HG03095 (cell line): ENCODE measurements at regions not wholly inside any gene's neighbourhood (a gene's known extent, or its start where the extent isn't known, plus 50 kb on each side); places are given as distances from the start of the nearest gene placed in this dataset.

Source experiments
- ATAC-seq: cut with Tn5 transposase; IDR thresholded peaks from one replicate; pipeline ENCODE4 v1.9.1; 2021; ENCODE audit warnings: moderate library complexity; ENCODE audit not compliant: unreplicated experiment

GRCh38 chr12:126337556-126338441 lies 1272.6 kb downstream of the AACS start:
- ATAC-seq: no peak

- no peak for ATAC-seq
Measured at GRCh38 chr12:126342866-126343265, 1277.6 kb downstream of the AACS start.

- no peak for ATAC-seq
Measured at GRCh38 chr12:126343321-126343720, 1278.1 kb downstream of the AACS start.

GRCh38 chr12:126346087-126346486 lies 1280.9 kb downstream of the AACS start:
- no peak for ATAC-seq

- no peak for ATAC-seq
Measured at GRCh38 chr12:126347421-126347820, 1282.2 kb downstream of the AACS start.

- ATAC-seq: no peak
Measured at GRCh38 chr12:126349383-126349782, 1284.1 kb downstream of the AACS start.

GRCh38 chr12:126353604-126354003 lies 1288.4 kb downstream of the AACS start:
- no peak for ATAC-seq

- ATAC-seq: no peak
Measured at GRCh38 chr12:126354633-126355032, 1289.4 kb downstream of the AACS start.

- ATAC-seq: no peak
Measured at GRCh38 chr12:126355346-126355745, 1290.1 kb downstream of the AACS start.

- ATAC-seq: no peak
Measured at GRCh38 chr12:126358806-126359205, 1293.6 kb downstream of the AACS start.

- ATAC-seq: no peak
Measured at GRCh38 chr12:126359216-126359615, 1294.0 kb downstream of the AACS start.

- no peak for ATAC-seq
Measured at GRCh38 chr12:126361804-126362203, 1296.6 kb downstream of the AACS start.

GRCh38 chr12:126362493-126362892 lies 1297.3 kb downstream of the AACS start:
- no peak for ATAC-seq

GRCh38 chr12:126362964-126363363 lies 1297.7 kb downstream of the AACS start:
- ATAC-seq: no peak

GRCh38 chr12:126369487-126370463 lies 1304.5 kb downstream of the AACS start:
- ATAC-seq: no peak

GRCh38 chr12:126383506-126383905 lies 1318.3 kb downstream of the AACS start:
- no peak for ATAC-seq

GRCh38 chr12:126384026-126384564 lies 1318.9 kb downstream of the AACS start:
- no peak for ATAC-seq

GRCh38 chr12:126385785-126386184 lies 1320.5 kb downstream of the AACS start:
- no peak for ATAC-seq

- ATAC-seq: no peak
Measured at GRCh38 chr12:126389220-126389841, 1324.1 kb downstream of the AACS start.

- no peak for ATAC-seq
Measured at GRCh38 chr12:126389961-126390360, 1324.7 kb downstream of the AACS start.
